Fibroblast of lung (primary cell): ENCODE measurements at regions not wholly inside any gene's neighbourhood (a gene's known extent, or its start where the extent isn't known, plus 50 kb on each side); places are given as distances from the start of the nearest gene placed in this dataset.

ENCODE experiments used
- DNase-seq, 2 donors: peaks; one replicate each; pipeline versions ENCODE4 v3.0.0 to v3.0.0-alpha.2; 2010; ENCODE audit warnings: low read depth in 2 of 2
- H2AFZ ChIP-seq: 2 replicates; pipeline ENCODE4 v1.5.1; 2012; ENCODE audit warnings: low read length, control low read depth, inconsistent platforms
- H3K27ac ChIP-seq: 2 replicates; pipeline ENCODE4 v1.5.1; 2011; ENCODE audit warnings: low read length, control low read depth; ENCODE audit not compliant: insufficient read depth
- H3K27me3 ChIP-seq: 2 replicates; pipeline ENCODE4 v1.5.1; 2011; ENCODE audit warnings: mild to moderate bottlenecking, low read length; ENCODE audit not compliant: control insufficient read depth, insufficient read depth
- H3K36me3 ChIP-seq: 2 replicates; pipeline ENCODE4 v1.5.1; 2011; ENCODE audit warnings: low read length; ENCODE audit not compliant: control insufficient read depth, insufficient read depth
- H3K4me1 ChIP-seq: 2 replicates; pipeline ENCODE4 v1.5.1; 2011; ENCODE audit warnings: low read length; ENCODE audit not compliant: control insufficient read depth, insufficient read depth; ENCODE audit errors: extremely low read depth
- H3K4me2 ChIP-seq: 2 replicates; pipeline ENCODE4 v1.5.1; 2011; ENCODE audit warnings: low read length, control low read depth; ENCODE audit not compliant: insufficient read depth; ENCODE audit errors: extremely low read depth
- H3K4me3 ChIP-seq, 4 experiments: fragments of 200-600 bp in 1 of 4; sonication (generic) in 1 of 4; replicated peaks in 1 of 4; 2 replicates each; pipeline ENCODE4 v1.5.1; 2011 to 2016; ENCODE audit warnings: low read length in 4 of 4, low read depth in 3 of 4, mild to moderate bottlenecking in 3 of 4, control low read depth in 2 of 4, inconsistent platforms in 1 of 4, mixed read lengths in 1 of 4; ENCODE audit not compliant: insufficient read depth in 1 of 4; ENCODE audit errors: control extremely low read depth in 1 of 4
- H3K79me2 ChIP-seq: 2 replicates; pipeline ENCODE4 v1.5.1; 2012; ENCODE audit warnings: mild to moderate bottlenecking, low read length, inconsistent platforms; ENCODE audit not compliant: control insufficient read depth, insufficient read depth
- H3K9ac ChIP-seq: 2 replicates; pipeline ENCODE4 v1.5.1; 2011; ENCODE audit warnings: mild to moderate bottlenecking, low read length, control low read depth; ENCODE audit not compliant: insufficient read depth
- H3K9me3 ChIP-seq: 2 replicates; pipeline ENCODE4 v1.5.1; 2012; ENCODE audit warnings: low read depth, low read length; ENCODE audit not compliant: control insufficient read depth, insufficient read depth
- H4K20me1 ChIP-seq: 2 replicates; pipeline ENCODE4 v1.5.1; 2011; ENCODE audit warnings: low read length; ENCODE audit not compliant: control insufficient read depth, insufficient read depth; ENCODE audit errors: extremely low read depth
- CTCF ChIP-seq, 2 donors: IDR thresholded peaks in 1 of 2; conservative IDR thresholded peaks in 1 of 2; 1 replicate in 1 of 2; 2 replicates in 1 of 2; pipeline ENCODE4 v1.5.1; 2011 to 2012; ENCODE audit warnings: low read length in 2 of 2, control low read depth in 1 of 2, inconsistent platforms in 1 of 2, low read depth in 1 of 2, mild to moderate bottlenecking in 1 of 2
- EZH2 ChIP-seq: IDR thresholded peaks from 2 replicates; pipeline ENCODE4 v1.5.1; 2012; ENCODE audit warnings: low read length, control low read depth, mild to moderate bottlenecking; ENCODE audit errors: missing control alignments

- TF ChIP-seq CTCF (conservative IDR thresholded peaks at IDR 0.05 in 1 of 2, IDR thresholded peaks at IDR 0.05 in 1 of 2; ENCODE audit: low read depth in 1 of 2, low read length in 2 of 2) = no peak
- no peak for TF ChIP-seq EZH2
- no peak overlapping the region for H3K4me2 ChIP-seq
- H3K9ac ChIP-seq = no peak overlapping the region
- H3K79me2 ChIP-seq = no peaks in the 10 kb centered on the region
- H4K20me1 ChIP-seq = no peaks in the 10 kb centered on the region
- no peak overlapping the region for H3K4me3 ChIP-seq
- no peak overlapping the region for H3K27ac ChIP-seq
- DNase-seq = no peak
- no peaks in the 10 kb centered on the region for H3K9me3 ChIP-seq
- peaks cover 11% of the 10 kb centered on the region for H3K4me1 ChIP-seq
- H2AFZ ChIP-seq = no peak overlapping the region
- H3K36me3 ChIP-seq = no peaks in the 10 kb centered on the region
- no peaks in the 10 kb centered on the region for H3K27me3 ChIP-seq
Observed at GRCh38 chr6:4322134-4322845, 186.9 kb upstream of the ECI2 start.

- no peaks in the 10 kb centered on the region for H3K79me2 ChIP-seq
- H3K4me1 ChIP-seq = peaks cover 19% of the 10 kb centered on the region
- H3K27me3 ChIP-seq = no peaks in the 10 kb centered on the region
- H2AFZ ChIP-seq = no peak overlapping the region
- H3K9ac ChIP-seq = no peak overlapping the region
- H3K27ac ChIP-seq = peak overlapping the region; percentile 78
- H3K36me3 ChIP-seq = no peaks in the 10 kb centered on the region
- no peak overlapping the region for H3K4me3 ChIP-seq
- peak overlapping the region; percentile 65 for H3K4me2 ChIP-seq
- DNase-seq = peak; percentile 80 to 97
- H3K9me3 ChIP-seq = no peaks in the 10 kb centered on the region
- TF ChIP-seq EZH2 (no peak), CTCF (conservative IDR thresholded peaks at IDR 0.05 in 1 of 2, IDR thresholded peaks at IDR 0.05 in 1 of 2; ENCODE audit: low read depth in 1 of 2, low read length in 2 of 2) (no peak)
- H4K20me1 ChIP-seq = no peaks in the 10 kb centered on the region
Observed at GRCh38 chr6:4320860-4321259, 185.5 kb upstream of the ECI2 start.

GRCh38 chr6:4319981-4320683, 184.8 kb upstream of the ECI2 start:
- no peaks in the 10 kb centered on the region for H3K9me3 ChIP-seq
- H3K27me3 ChIP-seq = no peaks in the 10 kb centered on the region
- no peaks in the 10 kb centered on the region for H3K36me3 ChIP-seq
- H3K9ac ChIP-seq = no peak overlapping the region
- peak overlapping the region; percentile 78 for H3K27ac ChIP-seq
- H3K4me1 ChIP-seq = peaks cover 19% of the 10 kb centered on the region
- no peak overlapping the region for H2AFZ ChIP-seq
- H3K4me3 ChIP-seq = no peak overlapping the region
- no peaks in the 10 kb centered on the region for H4K20me1 ChIP-seq
- TF ChIP-seq EZH2 = no peak
- no peak for TF ChIP-seq CTCF (conservative IDR thresholded peaks at IDR 0.05 in 1 of 2, IDR thresholded peaks at IDR 0.05 in 1 of 2; ENCODE audit: low read depth in 1 of 2, low read length in 2 of 2)
- no peaks in the 10 kb centered on the region for H3K79me2 ChIP-seq
- peak; percentile 76 to 80 for DNase-seq
- peak overlapping the region; percentile 65 for H3K4me2 ChIP-seq
